GM21825 (cell line): ENCODE measurements at regions not wholly inside any gene's neighbourhood (a gene's known extent, or its start where the extent isn't known, plus 50 kb on each side); places are given as distances from the start of the nearest gene placed in this dataset.

ENCODE experiments used
- ATAC-seq: cut with Tn5 transposase; IDR thresholded peaks from one replicate; pipeline ENCODE4 v1.9.1; 2021; ENCODE audit warnings: mild to moderate bottlenecking, moderate library complexity; ENCODE audit not compliant: unreplicated experiment

- ATAC-seq = no peak
These were observed 543.2 kb downstream of the BCL11B start for GRCh38 chr14:98728836-98729235.

- no peak for ATAC-seq
These were observed 540.7 kb downstream of the BCL11B start for GRCh38 chr14:98731286-98731685.

- no peak for ATAC-seq
These were observed 540.3 kb downstream of the BCL11B start for GRCh38 chr14:98731701-98732100.

GRCh38 chr14:98733536-98733935 is 538.5 kb downstream of the BCL11B start:
- ATAC-seq = no peak

- no peak for ATAC-seq
These were observed 535.2 kb downstream of the BCL11B start for GRCh38 chr14:98736701-98737338.

GRCh38 chr14:98741523-98741922 is 530.5 kb downstream of the BCL11B start:
- no peak for ATAC-seq

- ATAC-seq = no peak
These were observed 530.0 kb downstream of the BCL11B start for GRCh38 chr14:98742001-98742400.

- no peak for ATAC-seq
These were observed 528.5 kb downstream of the BCL11B start for GRCh38 chr14:98743536-98743935.

- ATAC-seq = no peak
These were observed 523.0 kb downstream of the BCL11B start for GRCh38 chr14:98748966-98749365.

- no peak for ATAC-seq
These were observed 520.9 kb downstream of the BCL11B start for GRCh38 chr14:98751110-98751509.

GRCh38 chr14:98752660-98753059 is 519.3 kb downstream of the BCL11B start:
- no peak for ATAC-seq

- no peak for ATAC-seq
These were observed 517.5 kb downstream of the BCL11B start for GRCh38 chr14:98754343-98755020.

- no peak for ATAC-seq
These were observed 515.2 kb downstream of the BCL11B start for GRCh38 chr14:98756749-98757148.

- ATAC-seq = no peak
These were observed 513.6 kb downstream of the BCL11B start for GRCh38 chr14:98758440-98758839.

GRCh38 chr14:98761993-98762392 is 510.0 kb downstream of the BCL11B start:
- no peak for ATAC-seq

GRCh38 chr14:98766818-98767217 is 505.2 kb downstream of the BCL11B start:
- no peak for ATAC-seq

- no peak for ATAC-seq
These were observed 502.7 kb downstream of the BCL11B start for GRCh38 chr14:98769326-98769725.

GRCh38 chr14:98770151-98770550 is 501.8 kb downstream of the BCL11B start:
- no peak for ATAC-seq

- ATAC-seq = no peak
These were observed 498.2 kb downstream of the BCL11B start for GRCh38 chr14:98773814-98774213.

- no peak for ATAC-seq
These were observed 496.1 kb downstream of the BCL11B start for GRCh38 chr14:98775892-98776291.

- ATAC-seq = no peak
These were observed 489.9 kb downstream of the BCL11B start for GRCh38 chr14:98782062-98782461.

- no peak for ATAC-seq
These were observed 486.4 kb downstream of the BCL11B start for GRCh38 chr14:98785578-98785977.

- no peak for ATAC-seq
These were observed 485.5 kb downstream of the BCL11B start for GRCh38 chr14:98786456-98786855.
